HCT116 (cell line): ENCODE measurements at regions not wholly inside any gene's neighbourhood (a gene's known extent, or its start where the extent isn't known, plus 50 kb on each side); places are given as distances from the start of the nearest gene placed in this dataset.

Source experiments
- ATAC-seq: fragments of 200-7000 bp; cut with Tn5 transposase; 2 replicates; pipeline ENCODE4 v1.9.1; 2020; ENCODE audit warnings: mild to moderate bottlenecking, moderate library complexity
- BruUV-seq: library from RNA; stranded (reverse); fragments of 400-500 nt; replicated peaks from 2 replicates; lab custom pipeline; 2021; lab: Mats Ljungman, UMichigan
- CTCF ChIA-PET: fragments of 300-600 bp; sonication (Branson Sonifier 250); formaldehyde crosslinking; loops from one replicate; lab custom pipeline; 2021; ENCODE audit warnings: antibody characterized with exemption; lab: Charles Lee
- POLR2A ChIA-PET: fragments of 300-600, 350-600 bp; sonication (Branson Sonifier 250); formaldehyde crosslinking; loops from one replicate; lab custom pipeline; 2021; ENCODE audit warnings: antibody characterized with exemption; lab: Charles Lee
- RAD21 ChIA-PET, 2 experiments: fragments of 300-600 bp; sonication (Branson Sonifier 250); formaldehyde crosslinking; loops; one replicate each; lab custom pipeline; 2023; ENCODE audit warnings: low total read pairs in 2 of 2; ENCODE audit not compliant: uncharacterized antibody in 2 of 2, unreplicated experiment in 2 of 2, low non-redundant PET in 1 of 2; lab: Charles Lee
- DNase-seq: peaks from one replicate; pipeline ENCODE4 v3.0.0-alpha.2; 2010; ENCODE audit warnings: low read depth, low spot score
- H2AFZ ChIP-seq: fragments of 200-600 bp; shearing (Covaris generic), sonication (generic); 2 replicates; pipeline ENCODE4 v1.6.1; 2017; ENCODE audit warnings: low read depth, mixed run types, mixed read lengths, antibody characterized with exemption, low read length; ENCODE audit not compliant: poor library complexity, severe bottlenecking
- H3K27ac ChIP-seq: 2 replicates; pipeline ENCODE4 v1.5.1; 2012; ENCODE audit warnings: low read depth, low read length
- H3K27me3 ChIP-seq: fragments of 200-600 bp; sonication (generic); 2 replicates; pipeline ENCODE4 v1.6.1; 2016; ENCODE audit warnings: mixed run types, low read length, mixed read lengths; ENCODE audit not compliant: insufficient read depth
- H3K36me3 ChIP-seq, 2 experiments: fragments of 200-500 bp in 1 of 2; fragments of 200-600 bp in 1 of 2; sonication (Bioruptor generic) in 1 of 2; sonication (generic) in 1 of 2; 2 replicates each; pipeline versions ENCODE4 v1.5.1 to v1.6.1; 2014 to 2016; ENCODE audit warnings: low read length in 2 of 2, inconsistent platforms in 1 of 2, mixed read lengths in 1 of 2, mixed run types in 1 of 2; ENCODE audit not compliant: insufficient read depth in 2 of 2, control insufficient read depth in 1 of 2
- H3K4me1 ChIP-seq, 2 experiments: fragments of 200-600 bp in 1 of 2; sonication (generic) in 1 of 2; 2 replicates each; pipeline versions ENCODE4 v1.5.1 to v1.6.1; 2012 to 2017; ENCODE audit warnings: low read length in 2 of 2, inconsistent platforms in 1 of 2, mild to moderate bottlenecking in 1 of 2, mixed read lengths in 1 of 2, mixed run types in 1 of 2, moderate library complexity in 1 of 2; ENCODE audit not compliant: insufficient read depth in 2 of 2, control insufficient read depth in 1 of 2
- H3K4me2 ChIP-seq: fragments of 200-600 bp; sonication (generic); 2 replicates; pipeline ENCODE4 v1.6.1; 2017; ENCODE audit warnings: mixed run types, low read length, mixed read lengths
- H3K4me3 ChIP-seq, 2 experiments: fragments of 200-600 bp in 1 of 2; sonication (generic) in 1 of 2; replicated peaks in 1 of 2; 2 replicates each; pipeline ENCODE4 v1.5.1; 2011 to 2016; ENCODE audit warnings: low read length in 2 of 2, control low read depth in 1 of 2, low read depth in 1 of 2, mild to moderate bottlenecking in 1 of 2, mixed read lengths in 1 of 2, mixed run types in 1 of 2
- H3K79me2 ChIP-seq: fragments of 200-600 bp; sonication (generic); 2 replicates; pipeline ENCODE4 v1.6.1; 2017; ENCODE audit warnings: mild to moderate bottlenecking, mixed run types, low read length, moderate library complexity, mixed read lengths; ENCODE audit not compliant: insufficient read depth
- H3K9ac ChIP-seq: fragments of 200-600 bp; sonication (generic); 2 replicates; pipeline ENCODE4 v1.6.1; 2016; ENCODE audit warnings: low read length, mixed read lengths
- H3K9me2 ChIP-seq: fragments of 200-600 bp; sonication (generic), shearing (Covaris generic); 2 replicates; pipeline ENCODE4 v1.6.1; 2017; ENCODE audit warnings: mixed run types, mild to moderate bottlenecking, moderate library complexity; ENCODE audit not compliant: insufficient read depth
- H3K9me3 ChIP-seq, 2 experiments: fragments of 200-500 bp in 1 of 2; fragments of 200-600 bp in 1 of 2; sonication (Bioruptor generic) in 1 of 2; sonication (generic) in 1 of 2; 2 replicates each; pipeline ENCODE4 v1.6.1; 2014 to 2017; ENCODE audit warnings: low read length in 2 of 2, mixed read lengths in 2 of 2, inconsistent platforms in 1 of 2, low read depth in 1 of 2, mild to moderate bottlenecking in 1 of 2, mixed run types in 1 of 2, moderate library complexity in 1 of 2; ENCODE audit not compliant: control insufficient read depth in 1 of 2, insufficient read depth in 1 of 2
- H4K20me1 ChIP-seq: fragments of 200-600 bp; sonication (generic), shearing (Covaris generic); 2 replicates; pipeline ENCODE4 v1.6.1; 2017; ENCODE audit warnings: mixed run types, mild to moderate bottlenecking, moderate library complexity; ENCODE audit not compliant: insufficient read depth
- CBX3 ChIP-seq: IDR thresholded peaks from 2 replicates; pipeline ENCODE4 v1.6.1; 2012; ENCODE audit warnings: low read depth
- CTCF ChIP-seq, 3 experiments: fragments of 200-600 bp in 1 of 3; sonication (generic) in 1 of 3; IDR thresholded peaks in 2 of 3; conservative IDR thresholded peaks in 1 of 3; 2 replicates each; pipeline ENCODE4 v1.5.1; 2012 to 2017; ENCODE audit warnings: low read depth in 2 of 3, low read length in 2 of 3, antibody characterized with exemption in 1 of 3, borderline replicate concordance in 1 of 3, control low read depth in 1 of 3, mild to moderate bottlenecking in 1 of 3, mixed read lengths in 1 of 3, mixed run types in 1 of 3, moderate library complexity in 1 of 3; ENCODE audit not compliant: insufficient read depth in 1 of 3
- EGR1 ChIP-seq: IDR thresholded peaks from 2 replicates; pipeline ENCODE4 v1.6.1; 2012; ENCODE audit warnings: low read depth
- EZH2 ChIP-seq: fragments of 200-600 bp; sonication (generic); IDR thresholded peaks from 2 replicates; pipeline ENCODE4 v1.6.1; 2017; ENCODE audit warnings: antibody characterized with exemption, mixed run types
- EZH2phosphoT487 ChIP-seq: fragments of 200-600 bp; IDR thresholded peaks from 2 replicates; pipeline ENCODE4 v1.6.1; 2018; ENCODE audit warnings: antibody characterized with exemption, borderline replicate concordance
- FOSL1 ChIP-seq: IDR thresholded peaks from 2 replicates; pipeline ENCODE4 v1.6.1; 2012; ENCODE audit warnings: low read depth
- JUND ChIP-seq: IDR thresholded peaks from 2 replicates; pipeline ENCODE4 v1.6.1; 2012
- MAX ChIP-seq: IDR thresholded peaks from 2 replicates; pipeline ENCODE4 v1.6.1; 2012
- POLR2A ChIP-seq: IDR thresholded peaks from 2 replicates; pipeline ENCODE4 v1.7.0; 2011; ENCODE audit warnings: borderline replicate concordance; ENCODE audit not compliant: insufficient read depth, insufficient read length; ENCODE audit errors: extremely low read depth
- POLR2AphosphoS5 ChIP-seq: IDR thresholded peaks from 2 replicates; pipeline ENCODE4 v1.6.1; 2011; ENCODE audit warnings: mild to moderate bottlenecking, low read depth, low read length, moderate library complexity
- REST ChIP-seq: IDR thresholded peaks from 2 replicates; pipeline ENCODE4 v1.6.1; 2012; ENCODE audit warnings: low read depth
- SIN3A ChIP-seq: IDR thresholded peaks from 2 replicates; pipeline ENCODE4 v1.6.1; 2012; ENCODE audit warnings: low read depth
- SP1 ChIP-seq: IDR thresholded peaks from 2 replicates; pipeline ENCODE4 v1.6.1; 2012; ENCODE audit warnings: low read depth
- SRF ChIP-seq: IDR thresholded peaks from 2 replicates; pipeline ENCODE4 v1.6.1; 2012; ENCODE audit warnings: low read depth
- TCF7L2 ChIP-seq: IDR thresholded peaks from 2 replicates; pipeline ENCODE4 v1.7.0; 2011; ENCODE audit warnings: borderline replicate concordance, inconsistent platforms; ENCODE audit not compliant: insufficient read depth, insufficient read length; ENCODE audit errors: extremely low read depth
- YY1 ChIP-seq: IDR thresholded peaks from 2 replicates; pipeline ENCODE4 v1.6.1; 2011; ENCODE audit warnings: low read length, low read depth, moderate library complexity, mild to moderate bottlenecking; ENCODE audit not compliant: insufficient replicate concordance; ENCODE audit errors: extremely low read depth
- ZFX ChIP-seq: fragments of 450-650 bp; IDR thresholded peaks from 2 replicates; pipeline ENCODE4 v1.6.1; 2017
- ZNF274 ChIP-seq: fragments of 200-500 bp; sonication (Bioruptor generic); IDR thresholded peaks from 2 replicates; pipeline ENCODE4 v1.6.1; 2014; ENCODE audit warnings: mild to moderate bottlenecking, low read depth, low read length, inconsistent platforms
- intact Hi-C: fragments of 100-400 bp; cut with micrococcal nuclease; formaldehyde crosslinking; loops from 2 replicates; pipeline ENCODE4 v1.10.0; 2022

DNA sequence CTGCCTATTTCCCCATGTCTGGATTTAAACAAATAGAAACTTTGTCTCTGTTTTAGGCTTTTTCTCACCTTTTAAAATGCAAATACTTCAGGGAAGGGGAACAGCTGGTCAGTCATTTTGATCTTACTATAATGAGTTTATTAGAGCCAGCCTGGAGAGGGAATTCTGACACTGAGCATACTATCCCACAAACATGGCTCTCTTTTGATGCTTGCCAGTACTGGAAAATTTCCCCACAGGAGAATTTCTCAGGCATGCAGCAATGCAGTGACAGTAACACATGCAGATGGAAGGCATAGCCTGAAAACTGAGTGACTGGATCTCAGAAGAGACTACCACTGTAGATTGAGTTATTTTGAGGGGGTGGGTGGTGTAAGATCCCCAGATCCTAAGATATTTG is 974.3 kb upstream of the CELF4 start:
- H3K9me3 ChIP-seq, result peaks cover 0 to 4% of the 10 kb centered on the region in 2 experiments; a peak in 2 of 4 replicates
- no peaks in the 10 kb centered on the region for H3K27me3 ChIP-seq
- H3K4me2 ChIP-seq, result no peak overlapping the region
- no peak overlapping the region for H3K4me3 ChIP-seq
- ATAC-seq (no peak), DNase-seq (no peak)
- no peak for TF ChIP-seq SP1
- TF ChIP-seq REST, result no peak
- TF ChIP-seq EZH2phosphoT487, result no peak
- no peak for TF ChIP-seq ZNF274
- TF ChIP-seq EZH2, result no peak
- no peak for TF ChIP-seq ZFX
- no peak for TF ChIP-seq SIN3A
- no peak for TF ChIP-seq FOSL1
- no peak for TF ChIP-seq JUND
- TF ChIP-seq POLR2A, result no peak
- no peak for TF ChIP-seq EGR1
- TF ChIP-seq POLR2AphosphoS5, result no peak
- TF ChIP-seq YY1, result no peak
- no peak for TF ChIP-seq TCF7L2
- no peak for TF ChIP-seq SRF
- no peak for TF ChIP-seq MAX
- no peak for TF ChIP-seq CTCF (IDR thresholded peaks at IDR 0.05 in 2 of 3, conservative IDR thresholded peaks at IDR 0.05 in 1 of 3; ENCODE audit: borderline replicate concordance in 1 of 3, insufficient read depth in 1 of 3, low read depth in 2 of 3, low read length in 2 of 3)
- no peak for TF ChIP-seq CBX3
- intact Hi-C loops, result no loop called here
- ChIA-PET POLR2A (no interaction called here), RAD21 (no interaction called here), CTCF (no interaction called here)
- BruUV-seq, result no TSS peak
- H3K9ac ChIP-seq, result no peak overlapping the region
- H2AFZ ChIP-seq, result no peak overlapping the region
- H4K20me1 ChIP-seq, result no peaks in the 10 kb centered on the region
- H3K9me2 ChIP-seq, result no peaks in the 10 kb centered on the region
- no peaks in the 10 kb centered on the region for H3K4me1 ChIP-seq
- no peaks in the 10 kb centered on the region for H3K36me3 ChIP-seq
- H3K79me2 ChIP-seq, result no peaks in the 10 kb centered on the region
- H3K27ac ChIP-seq, result no peak overlapping the region
